Neural progenitor cell (in vitro differentiated cells): ENCODE measurements at regions not wholly inside any gene's neighbourhood (a gene's known extent, or its start where the extent isn't known, plus 50 kb on each side); places are given as distances from the start of the nearest gene placed in this dataset.

Experiments used
- DNase-seq: peaks from one replicate; pipeline ENCODE4 v3.0.0-alpha.2; 2016; ENCODE audit warnings: low spot score
- H2AFZ ChIP-seq: fragments of 200-600 bp; sonication (generic); replicated peaks from 2 replicates; pipeline ENCODE4 v1.6.1; 2016; ENCODE audit warnings: antibody characterized with exemption
- H3F3A ChIP-seq: fragments of 200-600 bp; sonication (generic); 2 replicates; pipeline ENCODE4 v1.6.1; 2016; ENCODE audit warnings: antibody characterized with exemption, low read depth
- H3K27ac ChIP-seq: fragments of 200-600 bp; sonication (generic); 2 replicates; pipeline ENCODE4 v1.5.1; 2016; ENCODE audit warnings: mild to moderate bottlenecking
- H3K27me3 ChIP-seq: fragments of 200-600 bp; sonication (generic); 2 replicates; pipeline ENCODE4 v1.6.1; 2016; ENCODE audit warnings: mild to moderate bottlenecking, moderate library complexity
- H3K36me3 ChIP-seq: fragments of 200-600 bp; sonication (generic); 2 replicates; pipeline ENCODE4 v1.5.1; 2016
- H3K4me1 ChIP-seq: fragments of 200-600 bp; sonication (generic); 2 replicates; pipeline ENCODE4 v1.6.1; 2016; ENCODE audit warnings: mixed run types
- H3K4me2 ChIP-seq: fragments of 200-600 bp; sonication (generic); 2 replicates; pipeline ENCODE4 v1.6.1; 2016
- H3K4me3 ChIP-seq: fragments of 200-600 bp; sonication (generic); 2 replicates; pipeline ENCODE4 v1.5.1; 2016
- H3K79me2 ChIP-seq: fragments of 200-600 bp; sonication (generic); 2 replicates; pipeline ENCODE4 v1.6.1; 2016; ENCODE audit warnings: low read depth
- H3K9ac ChIP-seq: fragments of 200-600 bp; sonication (generic); 2 replicates; pipeline ENCODE4 v1.6.1; 2016
- H3K9me3 ChIP-seq: fragments of 200-600 bp; sonication (generic); 2 replicates; pipeline ENCODE4 v1.5.1; 2016; ENCODE audit warnings: low read depth
- H4K20me1 ChIP-seq: fragments of 200-600 bp; sonication (generic); 2 replicates; pipeline ENCODE4 v1.6.1; 2016; ENCODE audit warnings: low read depth
- H3K27ac Mint-ChIP-seq: 3 replicates; pipeline ENCODE4 v1.8.0; 2021; ENCODE audit warnings: mixed read lengths
- H3K27me3 Mint-ChIP-seq: 2 replicates; pipeline ENCODE4 v1.8.0; 2022; ENCODE audit warnings: low read depth, mild to moderate bottlenecking, inconsistent platforms, moderate library complexity, mixed read lengths; ENCODE audit not compliant: insufficient read depth
- H3K36me3 Mint-ChIP-seq: 3 replicates; pipeline ENCODE4 v1.8.0; 2021; ENCODE audit warnings: mixed read lengths
- H3K4me1 Mint-ChIP-seq: 3 replicates; pipeline ENCODE4 v1.8.0; 2021; ENCODE audit warnings: mixed read lengths
- H3K4me3 Mint-ChIP-seq: 3 replicates; pipeline ENCODE4 v1.8.0; 2021; ENCODE audit warnings: mild to moderate bottlenecking, moderate library complexity, mixed read lengths
- H3K9me3 Mint-ChIP-seq: 3 replicates; pipeline ENCODE4 v1.8.0; 2020; ENCODE audit warnings: mixed read lengths
- CTCF ChIP-seq: fragments of 200-600 bp; sonication (generic); IDR thresholded peaks from 2 replicates; pipeline ENCODE4 v1.5.1; 2017; ENCODE audit warnings: antibody characterized with exemption, mild to moderate bottlenecking
- EZH2 ChIP-seq: fragments of 200-600 bp; sonication (generic); IDR thresholded peaks from 2 replicates; pipeline ENCODE4 v1.6.1; 2017; ENCODE audit warnings: antibody characterized with exemption, mild to moderate bottlenecking, moderate library complexity
- EZH2phosphoT487 ChIP-seq: fragments of 200-600 bp; sonication (generic); IDR thresholded peaks from 2 replicates; pipeline ENCODE4 v1.6.1; 2017; ENCODE audit warnings: antibody characterized with exemption

GRCh38 chr5:164487939-164488338 lies 982.5 kb downstream of the MAT2B start:
- H3K4me2 ChIP-seq, result no peak overlapping the region
- no peak overlapping the region for H3K9ac ChIP-seq
- peaks cover 4% of the 10 kb centered on the region for H3K27me3 Mint-ChIP-seq
- no peak overlapping the region for H3K27ac Mint-ChIP-seq
- H3F3A ChIP-seq, result no peaks in the 10 kb centered on the region
- H3K4me1 Mint-ChIP-seq, result no peaks in the 10 kb centered on the region
- peaks cover 4% of the 10 kb centered on the region for H3K9me3 Mint-ChIP-seq
- H3K27ac ChIP-seq, result no peak overlapping the region
- H3K4me1 ChIP-seq, result no peaks in the 10 kb centered on the region
- no peaks in the 10 kb centered on the region for H3K27me3 ChIP-seq
- TF ChIP-seq EZH2 (no peak), EZH2phosphoT487 (no peak), CTCF (no peak)
- H3K36me3 Mint-ChIP-seq, result no peaks in the 10 kb centered on the region
- no peak overlapping the region for H3K4me3 ChIP-seq
- H3K79me2 ChIP-seq, result no peaks in the 10 kb centered on the region
- H4K20me1 ChIP-seq, result no peaks in the 10 kb centered on the region
- H3K4me3 Mint-ChIP-seq, result no peak overlapping the region
- H2AFZ ChIP-seq, result no peak overlapping the region
- H3K36me3 ChIP-seq, result no peaks in the 10 kb centered on the region
- no peak for DNase-seq
- H3K9me3 ChIP-seq, result no peaks in the 10 kb centered on the region

GRCh38 chr5:164497311-164498064 lies 992.1 kb downstream of the MAT2B start:
- H3K36me3 ChIP-seq, result no peaks in the 10 kb centered on the region
- no peak overlapping the region for H2AFZ ChIP-seq
- H3K79me2 ChIP-seq, result no peaks in the 10 kb centered on the region
- Mint-ChIP-seq H3K36me3 (no peaks in the 10 kb centered on the region), H3K9me3 (peaks cover 2% of the 10 kb centered on the region), H3K27me3 (no peaks in the 10 kb centered on the region), H3K4me1 (peaks cover 6% of the 10 kb centered on the region), H3K4me3 (no peak overlapping the region), H3K27ac (no peak overlapping the region)
- TF ChIP-seq EZH2phosphoT487, result no peak
- TF ChIP-seq CTCF, result no peak
- H3K4me1 ChIP-seq, result peaks cover 16% of the 10 kb centered on the region
- H3K9me3 ChIP-seq, result no peaks in the 10 kb centered on the region
- H4K20me1 ChIP-seq, result no peaks in the 10 kb centered on the region
- no peak overlapping the region for H3K9ac ChIP-seq
- H3F3A ChIP-seq, result no peaks in the 10 kb centered on the region
- no peaks in the 10 kb centered on the region for H3K27me3 ChIP-seq
- no peak overlapping the region for H3K4me3 ChIP-seq
- H3K27ac ChIP-seq, result no peak overlapping the region
- H3K4me2 ChIP-seq, result peak overlapping the region; percentile 39
- no peak for DNase-seq

DNA sequence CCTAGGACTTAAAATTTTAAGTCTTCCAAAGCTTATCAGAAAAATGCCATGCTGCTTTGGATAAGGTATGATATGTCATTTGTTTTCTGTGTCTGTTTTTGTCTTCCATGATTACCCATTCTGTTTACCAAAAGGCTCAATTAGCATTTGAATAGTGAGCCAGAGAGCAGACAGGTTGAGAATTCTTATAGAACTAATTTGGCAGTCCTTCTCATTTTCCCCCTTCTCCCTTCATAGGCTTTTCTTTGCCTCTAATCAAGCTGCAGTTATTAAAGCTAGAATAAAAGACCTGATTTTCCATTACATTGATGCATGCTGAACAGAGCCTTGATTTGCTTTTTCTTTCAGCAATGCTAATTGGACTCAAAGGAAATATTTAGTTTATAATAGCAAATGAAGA lies 993.0 kb downstream of the MAT2B start:
- peaks cover 16% of the 10 kb centered on the region for H3K4me1 ChIP-seq
- no peaks in the 10 kb centered on the region for H3K79me2 ChIP-seq
- no peaks in the 10 kb centered on the region for H3K36me3 ChIP-seq
- no peaks in the 10 kb centered on the region for H3K36me3 Mint-ChIP-seq
- H3K27me3 ChIP-seq, result no peaks in the 10 kb centered on the region
- DNase-seq, result peak; percentile 53
- H4K20me1 ChIP-seq, result no peaks in the 10 kb centered on the region
- peaks cover 6% of the 10 kb centered on the region for H3K4me1 Mint-ChIP-seq
- no peaks in the 10 kb centered on the region for H3K27me3 Mint-ChIP-seq
- peak overlapping the region; percentile 33 for H3K4me2 ChIP-seq
- no peak overlapping the region for H3K27ac ChIP-seq
- H3K9me3 ChIP-seq, result no peaks in the 10 kb centered on the region
- H3K4me3 Mint-ChIP-seq, result no peak overlapping the region
- no peaks in the 10 kb centered on the region for H3F3A ChIP-seq
- no peak overlapping the region for H3K9ac ChIP-seq
- no peak overlapping the region for H3K27ac Mint-ChIP-seq
- H3K4me3 ChIP-seq, result no peak overlapping the region
- no peak for TF ChIP-seq EZH2
- no peak for TF ChIP-seq EZH2phosphoT487
- TF ChIP-seq CTCF, result no peak
- no peak overlapping the region for H2AFZ ChIP-seq
- no peaks in the 10 kb centered on the region for H3K9me3 Mint-ChIP-seq
